HepG2 (cell line): ENCODE measurements at regions not wholly inside any gene's neighbourhood (a gene's known extent, or its start where the extent isn't known, plus 50 kb on each side); places are given as distances from the start of the nearest gene placed in this dataset.

Experiments used
- ATAC-seq: fragments of 200-7000 bp; cut with Tn5 transposase; 3 replicates; pipeline ENCODE4 v1.9.1; 2020; ENCODE audit warnings: mild to moderate bottlenecking, moderate library complexity
- BruUV-seq: library from RNA; stranded (reverse); fragments of 400-500 nt; replicated peaks from 2 replicates; lab custom pipeline; 2021; lab: Mats Ljungman, UMichigan
- CTCF ChIA-PET: fragments of 300-600 bp; formaldehyde crosslinking; extraction: SDS; loops from one replicate; lab custom pipeline; 2021; ENCODE audit warnings: low total read pairs, inconsistent platforms, low intra/inter-chr PET ratio; lab: Yijun Ruan, JAX
- POLR2A ChIA-PET: fragments of 350-600 bp; sonication (Branson Sonifier 250); formaldehyde crosslinking; loops from one replicate; lab custom pipeline; 2020; ENCODE audit warnings: antibody characterized with exemption, inconsistent platforms; lab: Yijun Ruan, JAX
- DNase-seq: peaks from one replicate; pipeline ENCODE4 v3.0.0-alpha.2; 2015; ENCODE audit warnings: low spot score
- FAIRE-seq: peaks from 3 replicates; lab custom pipeline; 2011; peaks lifted over from hg19 to GRCh38; lab: Jason Lieb, UNC
- H2AFZ ChIP-seq: one replicate; pipeline ENCODE4 v1.6.1; 2011; ENCODE audit warnings: low read length, inconsistent platforms
- H3K27ac ChIP-seq: fragments of 300-600 bp; 3 replicates; pipeline ENCODE4 v1.8.0; 2011; ENCODE audit warnings: mixed run types, mild to moderate bottlenecking, mixed read lengths, low read length, inconsistent platforms; ENCODE audit not compliant: insufficient read depth; ENCODE audit errors: extremely low read length
- H3K27me3 ChIP-seq, 2 experiments: fragments of 200-600 bp in 1 of 2; 2 replicates in 1 of 2; 3 replicates in 1 of 2; pipeline versions ENCODE4 v1.6.0 to v1.8.0; 2011; ENCODE audit warnings: low read length in 2 of 2, mild to moderate bottlenecking in 2 of 2, moderate library complexity in 2 of 2, inconsistent platforms in 1 of 2; ENCODE audit not compliant: insufficient read depth in 2 of 2, control insufficient read depth in 1 of 2
- H3K36me3 ChIP-seq, 2 experiments: fragments of 200-600 bp in 1 of 2; replicated peaks in 1 of 2; 2 replicates in 1 of 2; 3 replicates in 1 of 2; pipeline versions ENCODE4 v1.5.1 to v1.8.0; 2011; ENCODE audit warnings: low read length in 2 of 2, inconsistent platforms in 1 of 2; ENCODE audit not compliant: insufficient read depth in 2 of 2, control insufficient read depth in 1 of 2
- H3K4me1 ChIP-seq: 2 replicates; pipeline ENCODE4 v1.5.1; 2012; ENCODE audit warnings: low read length, inconsistent platforms; ENCODE audit not compliant: insufficient read depth
- H3K4me2 ChIP-seq: 2 replicates; pipeline ENCODE4 v1.6.0; 2011; ENCODE audit warnings: low read depth, low read length, inconsistent platforms
- H3K4me3 ChIP-seq, 3 experiments: fragments of 200-600 bp in 1 of 3; sonication (generic), shearing (Covaris generic) in 1 of 3; replicated peaks in 1 of 3; 2 replicates each; pipeline ENCODE4 v1.5.1; 2011 to 2016; ENCODE audit warnings: low read length in 3 of 3, inconsistent platforms in 2 of 3, low read depth in 2 of 3, mild to moderate bottlenecking in 2 of 3, control low read depth in 1 of 3, mixed read lengths in 1 of 3; ENCODE audit not compliant: insufficient read depth in 1 of 3
- H3K79me2 ChIP-seq: one replicate; pipeline ENCODE4 v1.6.1; 2011; ENCODE audit warnings: low read length, inconsistent platforms; ENCODE audit not compliant: insufficient read depth
- H3K9ac ChIP-seq: 2 replicates; pipeline ENCODE4 v1.6.0; 2011; ENCODE audit warnings: mild to moderate bottlenecking, low read depth, low read length, inconsistent platforms; ENCODE audit not compliant: insufficient read depth
- H3K9me3 ChIP-seq: 2 replicates; pipeline ENCODE4 v1.5.1; 2012; ENCODE audit warnings: mild to moderate bottlenecking, low read length
- H4K20me1 ChIP-seq: 2 replicates; pipeline ENCODE4 v1.6.0; 2011; ENCODE audit warnings: inconsistent platforms, mild to moderate bottlenecking, low read length, moderate library complexity; ENCODE audit not compliant: insufficient read depth
- AHR ChIP-seq: IDR thresholded peaks from 2 replicates; pipeline ENCODE4 v1.6.1; 2018; ENCODE audit warnings: missing genetic modification reagents, missing compliant biosample characterization
- GZF1 ChIP-seq: sonication (generic); formaldehyde crosslinking; IDR thresholded peaks from 2 replicates; pipeline ENCODE4 v1.5.1; 2020; ENCODE audit warnings: mild to moderate bottlenecking, missing genetic modification reagents
- HNF4A ChIP-seq: sonication (generic); formaldehyde crosslinking; IDR thresholded peaks from 2 replicates; pipeline ENCODE4 v1.4.0; 2020; ENCODE audit warnings: missing genetic modification reagents
- KDM5B ChIP-seq: sonication (generic); formaldehyde crosslinking; IDR thresholded peaks from 2 replicates; pipeline ENCODE4 v1.4.0; 2020; ENCODE audit warnings: missing genetic modification reagents, mild to moderate bottlenecking, borderline replicate concordance
- MED1 ChIP-seq: sonication (generic); formaldehyde crosslinking; IDR thresholded peaks from 2 replicates; pipeline ENCODE4 v1.4.0; 2020; ENCODE audit warnings: missing genetic modification reagents
- POLR2A ChIP-seq, 2 experiments: IDR thresholded peaks; 2 replicates each; pipeline ENCODE4 v1.6.1; 2011; ENCODE audit warnings: low read depth in 2 of 2, low read length in 2 of 2, mild to moderate bottlenecking in 1 of 2, moderate library complexity in 1 of 2; ENCODE audit not compliant: insufficient read depth in 1 of 2
- RORA ChIP-seq: sonication (generic); formaldehyde crosslinking; IDR thresholded peaks from 2 replicates; pipeline ENCODE4 v1.5.0; 2020; ENCODE audit warnings: mild to moderate bottlenecking, missing genetic modification reagents, moderate library complexity
- SMAD3 ChIP-seq: sonication (generic); formaldehyde crosslinking; IDR thresholded peaks from 2 replicates; pipeline ENCODE4 v1.4.0; 2020; ENCODE audit warnings: missing genetic modification reagents
- SMC3 ChIP-seq: IDR thresholded peaks from 2 replicates; pipeline ENCODE4 v1.6.1; 2011; ENCODE audit warnings: low read length, improper control_type of control experiment
- TAF15 ChIP-seq: fragments of 200-400 bp; formaldehyde crosslinking; IDR thresholded peaks from one replicate; pipeline ENCODE4 v1.6.1; 2018; ENCODE audit warnings: mild to moderate bottlenecking, low read depth, low read length; ENCODE audit not compliant: poor library complexity, severe bottlenecking
- TCF12 ChIP-seq, 2 experiments: fragments of 450-650 bp in 1 of 2; sonication (generic) in 1 of 2; formaldehyde crosslinking in 1 of 2; IDR thresholded peaks; 2 replicates each; pipeline versions ENCODE4 v1.6.1 to v1.8.0; 2017 to 2022; ENCODE audit warnings: antibody characterized with exemption in 1 of 2, mild to moderate bottlenecking in 1 of 2, missing genetic modification reagents in 1 of 2, moderate library complexity in 1 of 2
- ZSCAN31 ChIP-seq: sonication (generic); formaldehyde crosslinking; IDR thresholded peaks from 2 replicates; pipeline ENCODE4 v1.5.0; 2020; ENCODE audit warnings: low read depth, mild to moderate bottlenecking, missing genetic modification reagents
- WGBS: methylation state at CpG from one replicate; pipeline ENCODE4 v1.1.6; 2017; ENCODE audit warnings: low lambda C conversion rate; 5-methylcytosine and 5-hydroxymethylcytosine counted together
- in situ Hi-C: cut with HindIII; loops from 2 replicates; pipeline ENCODE4 v1.10.0; 2017; ENCODE audit warnings: low pct_unique_long_range_greater_than_20kb; ENCODE audit not compliant: extremely low pct_ligation_motif_present
- intact Hi-C: fragments of 100-400 bp; cut with micrococcal nuclease; formaldehyde crosslinking; loops from one replicate; pipeline ENCODE4 v1.10.0; 2022; ENCODE audit not compliant: unreplicated experiment
- TF ChIP-seq, protein P1 (sequence below): sonication (generic); formaldehyde crosslinking; IDR thresholded peaks from 2 replicates; pipeline ENCODE4 v1.8.0; 2022; ENCODE audit warnings: missing genetic modification reagents, low read depth, mild to moderate bottlenecking, borderline replicate concordance
- TF ChIP-seq, protein P2 (sequence below): sonication (generic); formaldehyde crosslinking; IDR thresholded peaks from 2 replicates; pipeline ENCODE4 v1.5.0; 2020; ENCODE audit warnings: mild to moderate bottlenecking, missing genetic modification reagents, borderline replicate concordance

DNA sequence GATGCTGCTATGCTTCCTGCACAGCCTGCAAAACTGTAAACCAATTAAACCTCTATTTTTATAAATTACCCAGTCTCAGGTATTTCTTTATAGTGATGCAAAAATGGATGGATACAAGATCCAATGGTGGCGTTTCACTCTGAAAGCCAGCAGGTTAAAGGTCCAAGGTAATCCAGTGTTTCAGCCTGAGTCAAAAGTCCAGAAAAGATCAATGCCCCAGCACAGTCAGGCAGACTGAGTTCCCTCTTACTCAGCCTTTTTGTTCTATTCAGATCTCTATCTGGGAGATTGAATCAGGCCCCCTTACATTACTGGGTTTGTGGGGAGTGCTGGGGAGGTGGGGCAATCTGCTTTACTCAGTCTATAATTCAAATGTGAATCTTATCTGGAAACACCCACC lies 464.5 kb downstream of the GXYLT1 start:
- no TSS peak for BruUV-seq
- H3K79me2 ChIP-seq: no peaks in the 10 kb centered on the region
- ChIA-PET POLR2A (no interaction called here), CTCF (no interaction called here)
- H3K4me2 ChIP-seq: no peak overlapping the region
- H3K4me3 ChIP-seq: no peak overlapping the region
- H3K9me3 ChIP-seq: no peaks in the 10 kb centered on the region
- H2AFZ ChIP-seq: no peak overlapping the region
- TF ChIP-seq ZSCAN31 (CRISPR knock-in tag) (no peak), HNF4A (CRISPR knock-in tag) (peak; percentile 13; the same call in 1 of the 2 replicates)
- no peak overlapping the region for H3K9ac ChIP-seq
- no peaks in the 10 kb centered on the region for H4K20me1 ChIP-seq
- H3K27ac ChIP-seq: no peak overlapping the region
- intact Hi-C loops (no loop called here), in situ Hi-C loops (no loop called here)
- ATAC-seq (peak; percentile 54; the same call in 2 of the 3 replicates), DNase-seq (no peak), FAIRE-seq (no peak)
- no peaks in the 10 kb centered on the region for H3K27me3 ChIP-seq
- no peaks in the 10 kb centered on the region for H3K4me1 ChIP-seq
- no peaks in the 10 kb centered on the region for H3K36me3 ChIP-seq
- 0% methylated on average over 1 of the region's 1 CpG for WGBS

DNA sequence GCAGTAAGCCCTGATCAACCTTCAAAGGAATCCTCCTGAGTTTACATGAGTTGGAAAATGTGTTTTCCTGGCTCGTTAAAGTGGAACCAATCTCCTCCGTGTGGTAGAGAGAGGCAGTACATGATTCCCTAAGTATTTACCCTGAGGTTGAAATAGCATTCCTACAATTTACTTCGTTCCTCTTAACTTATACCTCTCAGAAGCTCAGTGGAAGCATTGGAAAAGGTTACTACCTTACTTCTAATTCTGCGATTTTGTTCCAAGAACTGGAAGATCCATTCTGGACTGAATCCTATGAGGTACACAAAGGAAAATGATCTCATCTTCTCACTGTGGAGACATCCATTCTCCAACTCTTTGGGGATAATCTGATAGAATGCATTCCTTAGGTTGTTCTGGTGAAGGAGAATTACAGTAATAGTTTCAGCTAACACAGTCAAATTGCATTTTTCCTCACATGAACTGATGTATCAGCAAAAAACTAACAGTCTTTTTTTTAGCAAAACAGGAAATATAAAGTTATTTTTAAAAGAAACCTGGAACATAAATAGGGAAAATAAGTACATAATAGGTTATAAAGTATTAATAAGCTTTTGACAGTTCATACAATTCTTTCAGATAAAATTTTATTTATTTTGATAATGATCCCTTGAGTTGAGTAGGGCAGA lies 475.6 kb downstream of the PDZRN4 start:
- intact Hi-C loops: loop anchor here (1.0 kb wide), 1 partner anchor 386 kb away; no protein-coding TSS in a partner anchor
- H3K4me1 ChIP-seq: no peaks in the 10 kb centered on the region
- ChIA-PET POLR2A (no interaction called here), CTCF (interaction anchor here (1.3 kb wide), 1 partner anchor 387 kb away, joined by 8 read pairs; no protein-coding TSS in a partner anchor)
- DNase-seq: peak; percentile 28
- H3K27me3 ChIP-seq: no peaks in the 10 kb centered on the region; a peak in 1 of 5 replicates
- no peaks in the 10 kb centered on the region for H3K9me3 ChIP-seq
- H3K36me3 ChIP-seq: no peaks in the 10 kb centered on the region
- no peak overlapping the region for H3K4me2 ChIP-seq
- ATAC-seq: peak; percentile 91
- H2AFZ ChIP-seq: no peak overlapping the region
- in situ Hi-C loops: no loop called here
- H3K9ac ChIP-seq: no peak overlapping the region
- H3K27ac ChIP-seq: no peak overlapping the region
- no peaks in the 10 kb centered on the region for H3K79me2 ChIP-seq
- no peaks in the 10 kb centered on the region for H4K20me1 ChIP-seq
- H3K4me3 ChIP-seq: no peak overlapping the region
- BruUV-seq: no TSS peak
- WGBS: 2% methylated on average over 4 of the region's 4 CpGs
- peak; percentile 61 for FAIRE-seq
- TF ChIP-seq AHR: no peak
- no peak for TF ChIP-seq TAF15
- no peak for TF ChIP-seq SMAD3 (CRISPR knock-in tag)
- TF ChIP-seq RORA (CRISPR knock-in tag): no peak
- no peak for TF ChIP-seq MED1 (CRISPR knock-in tag)
- TF ChIP-seq, protein P1, sequence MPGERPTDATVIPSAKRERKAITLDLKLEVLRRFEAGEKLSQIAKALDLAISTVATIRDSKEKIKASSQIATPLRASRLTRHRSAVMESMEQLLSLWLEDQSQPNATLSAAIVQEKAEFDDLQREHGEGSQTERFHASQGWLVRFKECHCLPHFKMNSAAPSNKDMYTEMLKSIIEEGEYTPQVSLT: no peak
- peak; percentile 55; the same call in 1 of the 2 replicates for TF ChIP-seq SMC3
- no peak for TF ChIP-seq TCF12 (IDR thresholded peaks at IDR 0.05)
- TF ChIP-seq TCF12 (CRISPR knock-in tag; IDR thresholded peaks at IDR 0.05): no peak
- TF ChIP-seq GZF1 (CRISPR knock-in tag): no peak
- no peak for TF ChIP-seq POLR2A (IDR thresholded peaks at IDR 0.05; ENCODE audit: insufficient read depth in 1 of 2, low read depth in 2 of 2, low read length in 2 of 2)
- TF ChIP-seq, protein P2, sequence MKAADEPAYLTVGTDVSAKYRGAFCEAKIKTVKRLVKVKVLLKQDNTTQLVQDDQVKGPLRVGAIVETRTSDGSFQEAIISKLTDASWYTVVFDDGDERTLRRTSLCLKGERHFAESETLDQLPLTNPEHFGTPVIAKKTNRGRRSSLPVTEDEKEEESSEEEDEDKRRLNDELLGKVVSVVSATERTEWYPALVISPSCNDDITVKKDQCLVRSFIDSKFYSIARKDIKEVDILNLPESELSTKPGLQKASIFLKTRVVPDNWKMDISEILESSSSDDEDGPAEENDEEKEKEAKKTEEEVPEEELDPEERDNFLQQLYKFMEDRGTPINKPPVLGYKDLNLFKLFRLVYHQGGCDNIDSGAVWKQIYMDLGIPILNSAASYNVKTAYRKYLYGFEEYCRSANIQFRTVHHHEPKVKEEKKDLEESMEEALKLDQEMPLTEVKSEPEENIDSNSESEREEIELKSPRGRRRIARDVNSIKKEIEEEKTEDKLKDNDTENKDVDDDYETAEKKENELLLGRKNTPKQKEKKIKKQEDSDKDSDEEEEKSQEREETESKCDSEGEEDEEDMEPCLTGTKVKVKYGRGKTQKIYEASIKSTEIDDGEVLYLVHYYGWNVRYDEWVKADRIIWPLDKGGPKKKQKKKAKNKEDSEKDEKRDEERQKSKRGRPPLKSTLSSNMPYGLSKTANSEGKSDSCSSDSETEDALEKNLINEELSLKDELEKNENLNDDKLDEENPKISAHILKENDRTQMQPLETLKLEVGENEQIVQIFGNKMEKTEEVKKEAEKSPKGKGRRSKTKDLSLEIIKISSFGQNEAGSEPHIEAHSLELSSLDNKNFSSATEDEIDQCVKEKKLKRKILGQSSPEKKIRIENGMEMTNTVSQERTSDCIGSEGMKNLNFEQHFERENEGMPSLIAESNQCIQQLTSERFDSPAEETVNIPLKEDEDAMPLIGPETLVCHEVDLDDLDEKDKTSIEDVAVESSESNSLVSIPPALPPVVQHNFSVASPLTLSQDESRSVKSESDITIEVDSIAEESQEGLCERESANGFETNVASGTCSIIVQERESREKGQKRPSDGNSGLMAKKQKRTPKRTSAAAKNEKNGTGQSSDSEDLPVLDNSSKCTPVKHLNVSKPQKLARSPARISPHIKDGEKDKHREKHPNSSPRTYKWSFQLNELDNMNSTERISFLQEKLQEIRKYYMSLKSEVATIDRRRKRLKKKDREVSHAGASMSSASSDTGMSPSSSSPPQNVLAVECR (CRISPR knock-in tag): no peak
- no peak for TF ChIP-seq KDM5B (CRISPR knock-in tag)
